Stimulated activated CD8-positive, alpha-beta memory T cell treated with anti-CD3 and anti-CD28 coated beads, Interleukin-4, amount 100 ng/mL, for 48 hours (primary cell): ENCODE measurements at regions not wholly inside any gene's neighbourhood (a gene's known extent, or its start where the extent isn't known, plus 50 kb on each side); places are given as distances from the start of the nearest gene placed in this dataset.
"Not testable (repeated sequence)": the region's sequence is repeated elsewhere in the genome, so short reads cannot be mapped to it uniquely, and the experiment has no call there.

Source experiments
- DNase-seq: peaks from one replicate; pipeline ENCODE4 v3.0.0-alpha.2; 2020

GRCh38 chr11:112599856-112600533 lies 339.3 kb upstream of the PLET1 start:
- no peak for DNase-seq

GRCh38 chr11:112605093-112605666 lies 344.5 kb upstream of the PLET1 start:
- DNase-seq: no peak

GRCh38 chr11:112606656-112607055 lies 346.0 kb upstream of the PLET1 start:
- no peak for DNase-seq

- DNase-seq: no peak
Measured at GRCh38 chr11:112608509-112608908, 347.8 kb upstream of the PLET1 start.

- no peak for DNase-seq
Measured at GRCh38 chr11:112610494-112610893, 349.8 kb upstream of the PLET1 start.

GRCh38 chr11:112610996-112611750 lies 350.0 kb upstream of the NCAM1 start:
- DNase-seq: no peak

- DNase-seq: no peak
Measured at GRCh38 chr11:112611771-112612170, 349.4 kb upstream of the NCAM1 start.

- DNase-seq: no peak
Measured at GRCh38 chr11:112612250-112612849, 348.9 kb upstream of the NCAM1 start.

GRCh38 chr11:112613051-112613972 lies 347.9 kb upstream of the NCAM1 start:
- no peak for DNase-seq

GRCh38 chr11:112614605-112615004 lies 346.6 kb upstream of the NCAM1 start:
- no peak for DNase-seq

- DNase-seq: no peak
Measured at GRCh38 chr11:112615238-112615637, 346.0 kb upstream of the NCAM1 start.

- DNase-seq: no peak
Measured at GRCh38 chr11:112615891-112616290, 345.3 kb upstream of the NCAM1 start.

GRCh38 chr11:112616327-112617097 lies 344.7 kb upstream of the NCAM1 start:
- no peak for DNase-seq

GRCh38 chr11:112617098-112617425 lies 344.2 kb upstream of the NCAM1 start:
- DNase-seq: no peak

- no peak for DNase-seq
Measured at GRCh38 chr11:112617977-112618826, 343.0 kb upstream of the NCAM1 start.

GRCh38 chr11:112619106-112619505 lies 342.1 kb upstream of the NCAM1 start:
- DNase-seq: no peak

- DNase-seq: no peak
Measured at GRCh38 chr11:112620621-112621394, 340.4 kb upstream of the NCAM1 start.

GRCh38 chr11:112623057-112623456 lies 338.2 kb upstream of the NCAM1 start:
- no peak for DNase-seq

- no peak for DNase-seq
Measured at GRCh38 chr11:112624431-112624830, 336.8 kb upstream of the NCAM1 start.

- DNase-seq: not testable (repeated sequence)
Measured at GRCh38 chr11:112624971-112625370, 336.2 kb upstream of the NCAM1 start.
